A673 (cell line): ENCODE measurements at regions not wholly inside any gene's neighbourhood (a gene's known extent, or its start where the extent isn't known, plus 50 kb on each side); places are given as distances from the start of the nearest gene placed in this dataset.

Experiments
- BruUV-seq: library from RNA; stranded (reverse); fragments of 400-500 nt; replicated peaks from 2 replicates; lab custom pipeline; 2021; lab: Mats Ljungman, UMichigan
- CTCF ChIA-PET: fragments of 300-600 bp; sonication (Branson Sonifier 250); formaldehyde crosslinking; loops from one replicate; lab custom pipeline; 2022; ENCODE audit warnings: antibody characterized with exemption; lab: Charles Lee
- POLR2A ChIA-PET: fragments of 300-600 bp; sonication (Branson Sonifier 250); formaldehyde crosslinking; loops from one replicate; lab custom pipeline; 2022; ENCODE audit warnings: antibody characterized with exemption; ENCODE audit not compliant: low non-redundant PET; lab: Charles Lee
- DNase-seq: peaks from one replicate; pipeline ENCODE4 v3.0.0-alpha.2; 2015; ENCODE audit warnings: low spot score
- H3K27ac ChIP-seq: fragments of 200-600 bp; sonication (generic); 2 replicates; pipeline ENCODE4 v1.5.1; 2016; ENCODE audit warnings: mixed run types, low read depth, mild to moderate bottlenecking, mixed read lengths, antibody characterized with exemption, low read length; ENCODE audit not compliant: poor library complexity, severe bottlenecking
- H3K27me3 ChIP-seq: fragments of 200-600 bp; sonication (generic); replicated peaks from 2 replicates; pipeline ENCODE4 v1.6.1; 2017; ENCODE audit warnings: mixed run types, low read depth, mild to moderate bottlenecking, mixed read lengths, antibody characterized with exemption, low read length; ENCODE audit not compliant: insufficient read depth, poor library complexity
- H3K36me3 ChIP-seq: fragments of 200-600 bp; sonication (generic); 2 replicates; pipeline ENCODE4 v1.6.1; 2016; ENCODE audit warnings: mixed run types, mild to moderate bottlenecking, mixed read lengths, antibody characterized with exemption, low read length; ENCODE audit not compliant: insufficient read depth, poor library complexity, severe bottlenecking
- H3K4me1 ChIP-seq: fragments of 200-600 bp; sonication (generic); 2 replicates; pipeline ENCODE4 v1.6.1; 2017; ENCODE audit warnings: mixed run types, mild to moderate bottlenecking, mixed read lengths, antibody characterized with exemption, low read length; ENCODE audit not compliant: insufficient read depth, poor library complexity, severe bottlenecking
- H3K4me3 ChIP-seq: fragments of 200-600 bp; sonication (generic); 2 replicates; pipeline ENCODE4 v1.5.1; 2016; ENCODE audit warnings: low read depth, mixed run types, mild to moderate bottlenecking, mixed read lengths, low read length; ENCODE audit not compliant: poor library complexity, severe bottlenecking
- H3K9me3 ChIP-seq: fragments of 200-600 bp; sonication (generic); 2 replicates; pipeline ENCODE4 v1.6.1; 2016; ENCODE audit warnings: mixed run types, low read depth, mild to moderate bottlenecking, mixed read lengths, antibody characterized with exemption, low read length; ENCODE audit not compliant: poor library complexity, severe bottlenecking
- CTCF ChIP-seq: fragments of 300-800, 200-600 bp; sonication (generic); conservative IDR thresholded peaks from 2 replicates; pipeline ENCODE4 v1.5.1; 2017; ENCODE audit warnings: low read depth, mild to moderate bottlenecking, antibody characterized with exemption, low read length, moderate library complexity, mixed read lengths
- EZH2 ChIP-seq: fragments of 200-600 bp; sonication (generic); IDR thresholded peaks from 2 replicates; pipeline ENCODE4 v1.6.1; 2017; ENCODE audit warnings: borderline replicate concordance, low read depth, mild to moderate bottlenecking, mixed read lengths, antibody characterized with exemption, low read length; ENCODE audit not compliant: poor library complexity, severe bottlenecking
- intact Hi-C: fragments of 100-400 bp; cut with micrococcal nuclease; formaldehyde crosslinking; loops from one replicate; pipeline ENCODE4 v1.10.0; 2022; ENCODE audit not compliant: unreplicated experiment

GRCh38 chr13:21757763-21758162 is 86.9 kb downstream of the FGF9 start:
- Histone ChIP-seq H3K27me3 (no peaks in the 10 kb centered on the region), H3K9me3 (no peaks in the 10 kb centered on the region), H3K36me3 (no peaks in the 10 kb centered on the region), H3K4me3 (no peak overlapping the region), H3K4me1 (no peaks in the 10 kb centered on the region), H3K27ac (no peak overlapping the region)
- no peak for DNase-seq
- intact Hi-C loops: no loop called here
- no peak for TF ChIP-seq CTCF
- TF ChIP-seq EZH2: no peak
- CTCF ChIA-PET: no interaction called here
- POLR2A ChIA-PET: no interaction called here
- BruUV-seq: no TSS peak

GRCh38 chr13:21758441-21758840 is 87.6 kb downstream of the FGF9 start:
- Histone ChIP-seq H3K36me3 (no peaks in the 10 kb centered on the region), H3K4me1 (no peaks in the 10 kb centered on the region), H3K27ac (no peak overlapping the region), H3K27me3 (no peaks in the 10 kb centered on the region), H3K4me3 (no peak overlapping the region), H3K9me3 (no peaks in the 10 kb centered on the region)
- ChIA-PET POLR2A (no interaction called here), CTCF (no interaction called here)
- BruUV-seq: no TSS peak
- TF ChIP-seq EZH2: no peak
- TF ChIP-seq CTCF: no peak
- DNase-seq: no peak
- intact Hi-C loops: no loop called here

- no TSS peak for BruUV-seq
- ChIA-PET POLR2A (no interaction called here), CTCF (no interaction called here)
- Histone ChIP-seq H3K4me1 (no peaks in the 10 kb centered on the region), H3K9me3 (no peaks in the 10 kb centered on the region), H3K4me3 (no peak overlapping the region), H3K27ac (no peak overlapping the region), H3K27me3 (no peaks in the 10 kb centered on the region), H3K36me3 (no peaks in the 10 kb centered on the region)
- TF ChIP-seq EZH2: no peak
- no peak for TF ChIP-seq CTCF
- intact Hi-C loops: no loop called here
- DNase-seq: no peak
Observed at GRCh38 chr13:21759463-21759862, 88.6 kb downstream of the FGF9 start.
